Subcutaneous abdominal adipose tissue (tissue), 5 donors: ENCODE measurements at regions not wholly inside any gene's neighbourhood (a gene's known extent, or its start where the extent isn't known, plus 50 kb on each side); places are given as distances from the start of the nearest gene placed in this dataset.

Source experiments
- H3K27ac ChIP-seq: one replicate; pipeline ENCODE4 v1.7.0; 2013; ENCODE audit warnings: low read depth, mild to moderate bottlenecking, inconsistent platforms, low read length, moderate library complexity
- H3K27me3 ChIP-seq, 5 donors: one replicate each; pipeline ENCODE4 v1.7.0; 2013; ENCODE audit warnings: low read length in 5 of 5, inconsistent platforms in 1 of 5; ENCODE audit not compliant: control insufficient read depth in 5 of 5, insufficient read depth in 4 of 5
- H3K36me3 ChIP-seq, 5 donors: one replicate each; pipeline ENCODE4 v1.7.0; 2013; ENCODE audit warnings: low read length in 5 of 5; ENCODE audit not compliant: control insufficient read depth in 5 of 5, insufficient read depth in 5 of 5
- H3K4me1 ChIP-seq, 5 donors: one replicate each; pipeline ENCODE4 v1.7.0; 2013; ENCODE audit warnings: low read length in 5 of 5, mild to moderate bottlenecking in 3 of 5, moderate library complexity in 1 of 5; ENCODE audit not compliant: control insufficient read depth in 5 of 5, insufficient read depth in 5 of 5
- H3K4me3 ChIP-seq, 5 donors: one replicate each; pipeline ENCODE4 v1.7.0; 2013; ENCODE audit warnings: low read length in 5 of 5, low read depth in 1 of 5
- H3K9ac ChIP-seq, 5 donors: one replicate each; pipeline ENCODE4 v1.7.0; 2013; ENCODE audit warnings: low read length in 5 of 5, mild to moderate bottlenecking in 4 of 5, moderate library complexity in 3 of 5
- H3K9me3 ChIP-seq, 5 donors: one replicate each; pipeline ENCODE4 v1.7.0; 2013; ENCODE audit warnings: low read length in 5 of 5; ENCODE audit not compliant: control insufficient read depth in 5 of 5
- donor health status: healthy.
- donor health status: healthy.
- donor health status: healthy.
- donor health status: healthy.
- donor health status: healthy.

- Histone ChIP-seq H3K9me3 (no peaks in the 10 kb centered on the region), H3K27me3 (peaks cover 0 to 2% (median 0%) of the 10 kb centered on the region in 5 donors), H3K27ac (no peak overlapping the region), H3K4me1 (peaks cover 0 to 6% (median 0%) of the 10 kb centered on the region in 5 donors), H3K9ac (no peak overlapping the region), H3K4me3 (no peak overlapping the region), H3K36me3 (no peaks in the 10 kb centered on the region)
These were observed 445.1 kb upstream of the ZMIZ1 start for GRCh38 chr10:78623578-78624215.

- peaks cover 0 to 11% (median 0%) of the 10 kb centered on the region in 5 donors for H3K4me1 ChIP-seq
- H3K27ac ChIP-seq, result no peak overlapping the region
- no peaks in the 10 kb centered on the region for H3K36me3 ChIP-seq
- H3K9me3 ChIP-seq, result no peaks in the 10 kb centered on the region
- H3K9ac ChIP-seq, result no peak overlapping the region
- H3K27me3 ChIP-seq, result peaks cover 0 to 2% (median 0%) of the 10 kb centered on the region in 5 donors
- no peak overlapping the region for H3K4me3 ChIP-seq
These were observed 444.0 kb upstream of the ZMIZ1 start for GRCh38 chr10:78624791-78625190.

- Histone ChIP-seq H3K27me3 (peaks cover 0 to 2% (median 0%) of the 10 kb centered on the region in 5 donors), H3K4me3 (no peak overlapping the region), H3K27ac (no peak overlapping the region)
These were observed 442.3 kb upstream of the ZMIZ1 start for GRCh38 chr10:78626471-78626870.

GRCh38 chr10:78627254-78627795 is 441.4 kb upstream of the ZMIZ1 start:
- H3K36me3 ChIP-seq, result no peaks in the 10 kb centered on the region
- H3K9ac ChIP-seq, result no peak overlapping the region
- H3K4me1 ChIP-seq, result peaks cover 0 to 11% (median 1%) of the 10 kb centered on the region in 5 donors
- H3K9me3 ChIP-seq, result no peaks in the 10 kb centered on the region
- peaks cover 0 to 2% (median 0%) of the 10 kb centered on the region in 5 donors for H3K27me3 ChIP-seq
- no peak overlapping the region for H3K4me3 ChIP-seq
- H3K27ac ChIP-seq, result no peak overlapping the region

More at GRCh38 chr10:78626471-78626870, 442.3 kb upstream of the ZMIZ1 start:
- Histone ChIP-seq H3K4me1 (peaks cover 0 to 11% (median 1%) of the 10 kb centered on the region in 5 donors), H3K9ac (no peak overlapping the region), H3K36me3 (no peaks in the 10 kb centered on the region), H3K9me3 (no peaks in the 10 kb centered on the region)

GRCh38 chr10:78628976-78629375 is 439.8 kb upstream of the ZMIZ1 start:
- no peaks in the 10 kb centered on the region for H3K9me3 ChIP-seq
- H3K4me1 ChIP-seq, result peaks cover 0 to 12% (median 1%) of the 10 kb centered on the region in 5 donors
- H3K27ac ChIP-seq, result no peak overlapping the region
- no peak overlapping the region for H3K4me3 ChIP-seq
- peaks cover 0 to 2% (median 0%) of the 10 kb centered on the region in 5 donors for H3K27me3 ChIP-seq
- no peak overlapping the region for H3K9ac ChIP-seq
- no peaks in the 10 kb centered on the region for H3K36me3 ChIP-seq

- H3K4me3 ChIP-seq, result no peak overlapping the region
- H3K36me3 ChIP-seq, result no peaks in the 10 kb centered on the region
- no peak overlapping the region for H3K9ac ChIP-seq
- no peaks in the 10 kb centered on the region for H3K9me3 ChIP-seq
- no peak overlapping the region for H3K27ac ChIP-seq
- H3K27me3 ChIP-seq, result peaks cover 0 to 2% (median 0%) of the 10 kb centered on the region in 5 donors
- peaks cover 0 to 20% (median 9%) of the 10 kb centered on the region in 5 donors for H3K4me1 ChIP-seq
These were observed 439.0 kb upstream of the ZMIZ1 start for GRCh38 chr10:78629773-78630172.

- Histone ChIP-seq H3K27ac (no peak overlapping the region), H3K27me3 (no peaks in the 10 kb centered on the region), H3K9me3 (no peaks in the 10 kb centered on the region), H3K4me1 (peaks cover 0 to 23% (median 15%) of the 10 kb centered on the region in 5 donors), H3K4me3 (no peak overlapping the region), H3K36me3 (no peaks in the 10 kb centered on the region), H3K9ac (no peak overlapping the region)
These were observed 437.6 kb upstream of the ZMIZ1 start for GRCh38 chr10:78630944-78631838.

GRCh38 chr10:78634389-78634815 is 434.4 kb upstream of the ZMIZ1 start:
- Histone ChIP-seq H3K4me3 (no peak overlapping the region), H3K9ac (no peak overlapping the region), H3K27me3 (no peaks in the 10 kb centered on the region), H3K4me1 (peaks cover 0 to 23% (median 12%) of the 10 kb centered on the region in 5 donors), H3K9me3 (no peaks in the 10 kb centered on the region), H3K36me3 (no peaks in the 10 kb centered on the region), H3K27ac (peak overlapping the region; percentile 7)

GRCh38 chr10:78634835-78635234 is 433.9 kb upstream of the ZMIZ1 start:
- H3K4me3 ChIP-seq, result no peak overlapping the region
- H3K9me3 ChIP-seq, result no peaks in the 10 kb centered on the region
- no peaks in the 10 kb centered on the region for H3K27me3 ChIP-seq
- H3K27ac ChIP-seq, result peak overlapping the region; percentile 7
- H3K9ac ChIP-seq, result no peak overlapping the region
- H3K36me3 ChIP-seq, result no peaks in the 10 kb centered on the region
- H3K4me1 ChIP-seq, result peaks cover 0 to 23% (median 12%) of the 10 kb centered on the region in 5 donors

GRCh38 chr10:78639629-78640028 is 429.1 kb upstream of the ZMIZ1 start:
- H3K27me3 ChIP-seq, result no peaks in the 10 kb centered on the region
- H3K27ac ChIP-seq, result no peak overlapping the region
- H3K4me1 ChIP-seq, result peaks cover 3 to 35% (median 18%) of the 10 kb centered on the region in 5 donors
- H3K36me3 ChIP-seq, result no peaks in the 10 kb centered on the region
- H3K9me3 ChIP-seq, result no peaks in the 10 kb centered on the region
- no peak overlapping the region for H3K9ac ChIP-seq
- H3K4me3 ChIP-seq, result no peak overlapping the region
